ENCODE measurements at regions not wholly inside any gene's neighbourhood (a gene's known extent, or its start where the extent isn't known, plus 50 kb on each side); places are given as distances from the start of the nearest gene placed in this dataset.

DNA sequence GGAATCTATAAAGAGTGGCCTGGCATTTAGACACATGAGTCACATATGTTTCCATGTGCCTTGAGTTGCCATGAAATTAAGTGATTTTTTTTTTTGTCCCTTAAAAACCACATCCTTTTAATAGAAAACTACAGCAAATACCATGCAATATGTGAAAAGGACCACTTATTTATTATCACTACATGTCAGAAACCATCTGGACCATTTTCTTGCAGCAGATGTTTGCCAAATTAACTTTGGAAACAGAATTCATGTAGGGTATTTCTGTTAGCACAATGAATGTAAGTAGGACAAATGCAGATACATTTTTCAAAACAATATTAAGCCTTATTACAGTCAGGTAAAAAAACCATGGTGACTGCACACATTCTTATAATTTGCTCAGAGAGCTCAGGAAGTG lies 230.6 kb downstream of the REEP3 start:
- no peaks in the 10 kb centered on the region for H3K27me3 Mint-ChIP-seq (ENCODE audit: insufficient read depth, unreplicated experiment)
- intact Hi-C loops (cut with micrococcal nuclease), result no loop called here
- no peaks in the 10 kb centered on the region for H3K4me1 Mint-ChIP-seq (ENCODE audit: insufficient read depth, unreplicated experiment)
- no peaks in the 10 kb centered on the region for H3K36me3 Mint-ChIP-seq (ENCODE audit: insufficient read depth, unreplicated experiment)
- TF ChIP-seq CTCF (IDR thresholded peaks at IDR 0.05; ENCODE audit: unreplicated experiment), result no peak
- BruUV-seq (replicated peaks), result no TSS peak
- H3K27ac Mint-ChIP-seq (ENCODE audit: low read depth, unreplicated experiment), result no peak overlapping the region
- POLR2A ChIA-PET, result no interaction called here
- CTCF ChIA-PET, result interaction anchor here (0.7 kb wide), 1 partner anchor 16 kb away, joined by 3 read pairs; no protein-coding TSS in a partner anchor
- no peak overlapping the region for H3K4me3 Mint-ChIP-seq (ENCODE audit: unreplicated experiment)
- DNase-seq (ENCODE audit: unreplicated experiment), result no peak
- no peaks in the 10 kb centered on the region for H3K9me3 Mint-ChIP-seq (ENCODE audit: unreplicated experiment)

- Mint-ChIP-seq H3K9me3 (ENCODE audit: unreplicated experiment) (no peaks in the 10 kb centered on the region), H3K4me3 (ENCODE audit: unreplicated experiment) (no peak overlapping the region), H3K36me3 (ENCODE audit: insufficient read depth, unreplicated experiment) (no peaks in the 10 kb centered on the region), H3K27me3 (ENCODE audit: insufficient read depth, unreplicated experiment) (no peaks in the 10 kb centered on the region), H3K27ac (ENCODE audit: low read depth, unreplicated experiment) (no peak overlapping the region), H3K4me1 (ENCODE audit: insufficient read depth, unreplicated experiment) (no peaks in the 10 kb centered on the region)
- ChIA-PET CTCF (interaction anchor here (0.7 kb wide), 1 partner anchor 15 kb away, joined by 3 read pairs; no protein-coding TSS in a partner anchor), POLR2A (no interaction called here)
- BruUV-seq (replicated peaks), result no TSS peak
- no peak for DNase-seq (ENCODE audit: unreplicated experiment)
- intact Hi-C loops (cut with micrococcal nuclease), result no loop called here
- TF ChIP-seq CTCF (IDR thresholded peaks at IDR 0.05; ENCODE audit: unreplicated experiment), result no peak
Observed at GRCh38 chr10:63752318-63752717, 231.1 kb downstream of the REEP3 start.

DNA sequence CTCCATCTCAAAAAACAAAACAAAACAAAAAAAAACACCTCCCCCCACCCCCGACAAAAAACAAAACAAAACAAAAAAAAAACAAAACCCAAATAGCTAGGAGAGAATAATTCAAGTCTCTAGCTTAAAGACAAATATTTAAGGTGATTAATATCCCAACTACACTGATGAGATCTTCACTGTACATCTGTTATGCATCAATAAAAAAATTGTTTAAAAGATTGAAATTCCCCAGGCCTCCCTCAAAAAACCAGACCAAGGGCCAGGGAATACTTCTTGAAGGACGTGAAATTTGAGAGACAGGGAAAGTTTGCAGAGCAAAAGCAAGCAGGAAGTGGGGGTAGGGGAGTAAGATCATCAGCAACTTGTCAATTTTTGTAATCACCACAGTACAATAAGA lies 232.6 kb downstream of the REEP3 start:
- Mint-ChIP-seq H3K27ac (ENCODE audit: low read depth, unreplicated experiment) (no peak overlapping the region), H3K4me1 (ENCODE audit: insufficient read depth, unreplicated experiment) (no peaks in the 10 kb centered on the region), H3K36me3 (ENCODE audit: insufficient read depth, unreplicated experiment) (no peaks in the 10 kb centered on the region), H3K27me3 (ENCODE audit: insufficient read depth, unreplicated experiment) (no peaks in the 10 kb centered on the region), H3K9me3 (ENCODE audit: unreplicated experiment) (no peaks in the 10 kb centered on the region), H3K4me3 (ENCODE audit: unreplicated experiment) (no peak overlapping the region)
- intact Hi-C loops (cut with micrococcal nuclease), result no loop called here
- TF ChIP-seq CTCF (IDR thresholded peaks at IDR 0.05; ENCODE audit: unreplicated experiment), result no peak
- BruUV-seq (replicated peaks), result no TSS peak
- DNase-seq (ENCODE audit: unreplicated experiment), result no peak
- ChIA-PET POLR2A (interaction anchor here (0.5 to 1.1 kb wide), 2 partner anchors 10 to 622 kb away, joined by 3 to 4 read pairs; no protein-coding TSS in a partner anchor), CTCF (interaction anchor here (0.6 to 1.8 kb wide), 4 partner anchors 15 to 587 kb away, joined by 3 to 4 read pairs (median 3); no protein-coding TSS in a partner anchor)

DNA sequence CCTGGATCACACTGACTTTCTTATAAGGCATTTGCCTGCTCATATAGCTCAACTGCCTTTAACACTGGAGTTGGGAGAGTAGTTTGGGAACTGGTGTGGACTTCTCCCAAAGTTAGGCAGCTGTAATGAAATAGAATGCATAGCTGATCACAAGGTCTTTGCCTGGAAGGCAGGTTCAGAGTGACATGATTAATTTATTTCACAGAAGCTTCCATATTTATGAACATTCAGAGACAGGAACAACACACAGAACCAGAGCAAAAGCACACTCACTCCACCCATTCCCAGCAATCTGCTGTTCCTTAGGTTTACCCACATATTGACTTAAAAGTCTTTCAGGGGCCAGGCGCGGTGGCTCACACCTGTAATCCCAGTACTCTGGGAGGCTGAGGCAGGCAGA lies 234.2 kb downstream of the REEP3 start:
- no peak for DNase-seq (ENCODE audit: unreplicated experiment)
- Mint-ChIP-seq H3K4me3 (ENCODE audit: unreplicated experiment) (no peak overlapping the region), H3K9me3 (ENCODE audit: unreplicated experiment) (no peaks in the 10 kb centered on the region), H3K27me3 (ENCODE audit: insufficient read depth, unreplicated experiment) (no peaks in the 10 kb centered on the region), H3K4me1 (ENCODE audit: insufficient read depth, unreplicated experiment) (no peaks in the 10 kb centered on the region), H3K36me3 (ENCODE audit: insufficient read depth, unreplicated experiment) (no peaks in the 10 kb centered on the region), H3K27ac (ENCODE audit: low read depth, unreplicated experiment) (no peak overlapping the region)
- no peak for TF ChIP-seq CTCF (IDR thresholded peaks at IDR 0.05; ENCODE audit: unreplicated experiment)
- CTCF ChIA-PET, result interaction anchor here (1.2 to 1.9 kb wide), 4 partner anchors 12 to 65 kb away, joined by 3 to 7 read pairs (median 5); no protein-coding TSS in a partner anchor
- intact Hi-C loops (cut with micrococcal nuclease), result no loop called here
- no TSS peak for BruUV-seq (replicated peaks)
- POLR2A ChIA-PET, result no interaction called here

Measured in MCF 10A (cell line).